ENCODE measurements at regions not wholly inside any gene's neighbourhood (a gene's known extent, or its start where the extent isn't known, plus 50 kb on each side); places are given as distances from the start of the nearest gene placed in this dataset.

GRCh38 chr15:53209396-53210042 lies 419.4 kb upstream of the ONECUT1 start:
- Mint-ChIP-seq H3K4me3 (no peak overlapping the region), H3K36me3 (ENCODE audit: insufficient read depth in 1 of 3, low read depth in 3 of 3) (peaks cover 0 to 1% (median 0%) of the 10 kb centered on the region in 3 experiments; a peak in 1 of 7 replicates), H3K4me1 (peaks cover 8 to 11% of the 10 kb centered on the region in 2 experiments), H3K27ac (no peak overlapping the region), H3K27me3 (ENCODE audit: low read depth) (no peaks in the 10 kb centered on the region; the same call in 1 of the 2 replicates), H3K9me3 (peaks cover 0 to 10% of the 10 kb centered on the region in 2 experiments; a peak in 1 of 5 replicates)
- Histone ChIP-seq H4K5ac (ENCODE audit: insufficient read length, low read depth, low read length) (no peak overlapping the region), H3K14ac (ENCODE audit: insufficient read depth, low read length) (no peak overlapping the region), H3K79me2 (ENCODE audit: insufficient read depth, low read length) (no peaks in the 10 kb centered on the region), H2BK20ac (ENCODE audit: low read depth, low read length, poor library complexity, severe bottlenecking) (no peak overlapping the region), H3K9ac (ENCODE audit: extremely low read depth, insufficient read length, low read length) (no peak overlapping the region), H4K20me1 (ENCODE audit: control insufficient read depth, insufficient read depth, insufficient read length) (no peaks in the 10 kb centered on the region), H3K27ac (ENCODE audit: insufficient read length, low read depth, low read length) (no peak overlapping the region), H3K18ac (ENCODE audit: insufficient read length, low read depth, low read length) (no peak overlapping the region), H3K79me1 (ENCODE audit: insufficient read depth, low read depth, low read length, poor library complexity, severe bottlenecking) (no peaks in the 10 kb centered on the region), H4K91ac (ENCODE audit: insufficient read length, low read depth, low read length) (no peak overlapping the region), H3T11ph (ENCODE audit: low read length) (no peak overlapping the region), H3K23me2 (ENCODE audit: insufficient read length, low read depth, low read length, poor library complexity, severe bottlenecking) (no peaks in the 10 kb centered on the region), H3K4ac (ENCODE audit: low read depth, low read length) (no peak overlapping the region), H2BK120ac (ENCODE audit: low read depth, low read length, poor library complexity, severe bottlenecking) (no peak overlapping the region), H3K56ac (ENCODE audit: insufficient read length, low read depth, low read length) (no peak overlapping the region), H2AK5ac (ENCODE audit: insufficient read length, low read length) (no peak overlapping the region), H3K4me1 (ENCODE audit: insufficient read depth, low read length) (no peaks in the 10 kb centered on the region), H3K9me3 (ENCODE audit: control insufficient read depth, low read depth, low read length) (no peaks in the 10 kb centered on the region), H3K27me3 (ENCODE audit: insufficient read depth, low read length) (no peaks in the 10 kb centered on the region), H4K8ac (replicated peaks; ENCODE audit: insufficient read length, low read depth, low read length) (no peak overlapping the region), H3K4me2 (ENCODE audit: insufficient read depth, insufficient read length, low read length) (no peak overlapping the region), H2BK15ac (ENCODE audit: low read depth, low read length) (no peak overlapping the region), H2AFZ (ENCODE audit: low read length) (no peak overlapping the region), H3K23ac (ENCODE audit: insufficient read length, low read depth, low read length) (no peak overlapping the region), H2BK5ac (ENCODE audit: insufficient read length, low read length) (no peak overlapping the region), H2BK12ac (ENCODE audit: insufficient read length, low read depth, low read length) (no peak overlapping the region)
- WGBS (ENCODE audit: extremely low coverage, insufficient read length, low lambda C conversion rate): no CpG with 5 or more reads among the region's 9 CpGs
- DNase-seq: no peak
- TF ChIP-seq CTCF (conservative IDR thresholded peaks at IDR 0.05): no peak
